HG02610 (cell line): ENCODE measurements at regions not wholly inside any gene's neighbourhood (a gene's known extent, or its start where the extent isn't known, plus 50 kb on each side); places are given as distances from the start of the nearest gene placed in this dataset.
"Not testable (repeated sequence)": the region's sequence is repeated elsewhere in the genome, so short reads cannot be mapped to it uniquely, and the experiment has no call there.

Experiments used
- ATAC-seq: cut with Tn5 transposase; IDR thresholded peaks from one replicate; pipeline ENCODE4 v1.9.1; 2021; ENCODE audit warnings: mild to moderate bottlenecking, moderate library complexity; ENCODE audit not compliant: unreplicated experiment

GRCh38 chr18:8912348-8913326 is 189.9 kb upstream of the NDUFV2 start:
- ATAC-seq: peak; percentile 56

- not testable (repeated sequence) for ATAC-seq
Observed at GRCh38 chr18:8913606-8914403, 188.7 kb upstream of the NDUFV2 start.

- not testable (repeated sequence) for ATAC-seq
Observed at GRCh38 chr18:8914404-8915264, 187.9 kb upstream of the NDUFV2 start.

- ATAC-seq: not testable (repeated sequence)
Observed at GRCh38 chr18:8920856-8921787, 181.4 kb upstream of the NDUFV2 start.

- ATAC-seq: no peak
Observed at GRCh38 chr18:8926464-8926863, 176.0 kb upstream of the NDUFV2 start.

- no peak for ATAC-seq
Observed at GRCh38 chr18:8928044-8928443, 174.5 kb upstream of the NDUFV2 start.

GRCh38 chr18:8928847-8929780 is 173.4 kb upstream of the NDUFV2 start:
- no peak for ATAC-seq

- no peak for ATAC-seq
Observed at GRCh38 chr18:8930990-8931616, 171.4 kb upstream of the NDUFV2 start.

- ATAC-seq: no peak
Observed at GRCh38 chr18:8932866-8933265, 169.6 kb upstream of the NDUFV2 start.

- ATAC-seq: no peak
Observed at GRCh38 chr18:8933714-8934284, 168.7 kb upstream of the NDUFV2 start.

GRCh38 chr18:8935346-8935745 is 167.2 kb upstream of the NDUFV2 start:
- ATAC-seq: not testable (repeated sequence)

- ATAC-seq: no peak
Observed at GRCh38 chr18:8936619-8937018, 165.9 kb upstream of the NDUFV2 start.

GRCh38 chr18:8937160-8938094 is 165.1 kb upstream of the NDUFV2 start:
- ATAC-seq: no peak

GRCh38 chr18:8938817-8939216 is 163.7 kb upstream of the NDUFV2 start:
- no peak for ATAC-seq

- no peak for ATAC-seq
Observed at GRCh38 chr18:8942021-8942908, 160.2 kb upstream of the NDUFV2 start.
